ENCODE measurements at regions not wholly inside any gene's neighbourhood (a gene's known extent, or its start where the extent isn't known, plus 50 kb on each side); places are given as distances from the start of the nearest gene placed in this dataset.

DNA sequence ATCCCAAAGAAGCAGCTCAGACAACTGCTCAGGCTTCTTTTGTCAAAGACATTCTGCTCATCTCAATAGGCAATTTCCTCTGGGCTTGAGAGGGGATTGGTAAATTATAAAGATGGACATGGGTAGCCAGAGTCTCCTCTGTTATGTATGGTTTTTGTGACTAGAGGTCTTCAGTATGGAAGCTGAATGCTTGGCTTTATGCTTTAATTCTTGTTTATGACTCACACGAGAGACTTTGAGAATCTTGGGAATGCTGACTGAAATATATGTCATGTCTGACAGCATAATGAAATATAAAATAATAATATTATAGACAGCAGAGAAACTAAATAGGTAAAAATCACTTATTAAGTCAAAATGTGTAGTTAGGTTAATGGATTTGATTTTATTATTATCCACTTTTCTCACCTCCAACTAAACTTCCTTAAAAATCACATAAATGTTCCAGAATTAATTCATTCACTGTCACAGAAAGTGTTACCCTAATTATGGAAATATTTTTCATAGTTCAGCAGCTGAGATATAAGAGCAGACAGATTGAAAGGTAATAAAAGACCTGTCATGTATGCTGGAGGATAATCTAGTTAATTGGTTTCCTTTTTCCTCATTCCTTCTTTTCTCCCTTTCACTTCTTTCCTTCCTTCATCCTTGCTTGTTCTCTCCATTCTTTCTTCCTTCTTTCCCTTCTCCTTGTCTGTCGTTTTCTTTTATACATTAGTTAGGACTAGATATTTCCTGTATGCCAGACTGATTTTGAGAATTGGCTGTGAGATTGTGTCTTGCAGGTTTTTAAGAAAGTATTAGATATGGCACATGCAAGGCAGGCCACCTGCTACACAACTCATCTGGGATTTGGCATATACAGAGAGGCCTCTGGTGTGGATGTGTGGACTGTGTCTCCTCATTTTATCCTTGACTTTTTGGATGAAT, 1866.1 kb upstream of the NUDT12 start:
- no peak for DNase-seq

GRCh38 chr5:105414067-105414466, 1851.5 kb upstream of the NUDT12 start:
- DNase-seq, result no peak

DNA sequence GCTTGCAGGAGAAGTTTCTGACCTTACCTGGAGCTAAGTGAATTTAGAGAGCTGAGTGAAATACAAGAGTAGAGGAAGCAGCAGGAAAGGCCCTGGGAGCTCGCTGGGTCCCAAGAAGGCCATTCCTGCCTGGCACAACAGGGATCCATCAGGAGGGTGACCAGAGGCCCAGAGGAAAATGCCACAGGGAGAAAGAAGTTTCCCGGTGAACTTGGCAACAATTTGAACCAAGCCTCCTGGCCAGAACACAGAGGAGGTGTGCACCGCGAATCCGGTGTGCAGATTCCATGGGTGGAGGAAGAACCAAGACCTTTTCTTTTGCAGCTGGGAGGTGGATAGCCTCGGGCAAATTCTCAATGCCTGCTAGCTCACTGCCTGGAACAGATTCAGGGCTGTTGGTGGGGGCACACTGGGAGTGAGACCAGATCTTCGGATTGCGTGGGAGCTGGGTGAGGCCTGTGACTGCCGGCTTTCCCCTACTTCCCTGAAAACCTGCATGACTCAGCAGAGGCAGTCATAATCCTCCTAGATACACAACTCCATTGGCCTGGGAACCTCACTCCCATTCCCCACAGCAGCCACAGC, 1850.9 kb upstream of the NUDT12 start:
- no peak for DNase-seq

DNA sequence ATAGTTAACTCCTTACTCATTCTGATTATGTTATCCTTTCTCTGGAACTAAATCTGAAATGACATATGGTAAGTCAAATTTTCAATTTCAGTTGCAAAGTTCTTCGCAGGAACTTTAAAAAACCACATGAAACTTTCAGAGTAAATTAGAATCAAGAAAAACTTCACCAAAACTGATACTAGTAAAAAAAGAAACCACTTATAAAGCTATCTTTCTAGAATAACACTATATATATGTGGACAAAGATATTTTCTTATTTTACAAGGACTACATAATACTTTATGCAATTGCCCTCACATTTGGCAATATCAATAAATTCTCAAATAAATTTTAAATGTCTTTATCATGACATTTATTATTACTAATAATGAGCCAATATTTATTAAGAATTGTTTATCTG, 1847.1 kb upstream of the NUDT12 start:
- no peak for DNase-seq

DNA sequence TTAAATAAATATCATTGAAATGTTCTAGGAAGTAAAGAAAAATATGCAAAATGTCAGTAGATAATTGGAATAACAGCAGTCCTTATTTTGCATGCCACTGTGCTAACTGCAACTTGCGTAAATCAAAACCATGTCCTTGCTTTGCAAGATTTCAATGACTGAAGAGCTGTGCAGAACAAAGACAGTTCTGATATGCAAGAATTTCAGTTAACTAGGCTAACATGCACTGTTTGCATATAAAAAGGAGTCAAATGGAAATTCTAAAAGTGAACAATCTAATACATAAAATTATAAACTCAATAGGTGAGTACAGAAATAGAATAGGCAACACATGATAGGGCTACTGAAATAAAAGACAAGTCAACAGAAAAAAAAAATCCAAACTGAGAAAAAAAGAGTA, 1844.6 kb upstream of the NUDT12 start:
- no peak for DNase-seq

- DNase-seq, result no peak
Measured at GRCh38 chr5:105397749-105398148, 1835.2 kb upstream of the NUDT12 start.

DNA sequence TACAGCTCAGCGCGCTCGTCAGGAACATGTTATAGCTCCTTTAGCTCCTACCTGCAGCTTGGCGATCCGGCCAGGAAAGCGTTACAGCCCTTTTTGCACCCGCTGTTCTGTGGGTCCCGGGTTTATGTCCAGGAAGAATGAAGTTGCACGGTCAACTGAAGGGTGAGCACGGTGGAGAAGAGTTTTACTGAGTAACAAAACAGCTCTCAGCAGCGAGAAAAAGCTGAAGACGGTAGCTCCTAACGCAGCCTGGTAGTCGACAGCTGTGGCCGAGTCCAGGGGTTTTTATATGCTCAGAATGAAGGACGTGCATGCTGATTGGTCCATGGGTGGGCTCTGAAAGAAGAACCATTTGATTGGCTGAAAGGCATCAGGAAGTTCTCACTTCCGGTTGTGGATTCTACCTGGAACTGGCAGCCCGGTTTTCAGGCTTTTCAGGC, 1830.1 kb upstream of the NUDT12 start:
- no peak for DNase-seq

GRCh38 chr5:105392122-105392709, 1829.6 kb upstream of the NUDT12 start:
- DNase-seq, result no peak

DNA sequence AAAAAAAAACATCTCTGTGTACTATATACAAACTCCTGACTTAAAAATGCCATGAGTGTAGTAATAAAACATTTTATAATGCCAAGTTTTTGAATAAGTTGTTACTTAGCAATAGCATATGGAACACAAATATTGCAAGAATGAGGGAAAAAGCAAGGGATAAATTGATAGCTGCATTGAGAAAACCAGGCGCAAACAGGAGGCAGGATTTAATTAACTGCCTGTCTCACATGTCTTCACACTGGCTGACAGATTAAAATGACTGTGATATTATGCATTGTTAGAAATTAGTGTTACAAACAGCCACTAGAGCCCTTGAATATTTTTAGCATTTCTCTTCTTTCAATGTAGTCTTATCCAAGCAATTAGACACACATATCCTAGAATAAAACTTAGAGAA, 1817.5 kb upstream of the NUDT12 start:
- DNase-seq, result no peak

GRCh38 chr5:105371169-105371568, 1808.6 kb upstream of the NUDT12 start:
- no peak for DNase-seq

GRCh38 chr5:105350486-105351140, 1788.0 kb upstream of the NUDT12 start:
- DNase-seq, result no peak

DNA sequence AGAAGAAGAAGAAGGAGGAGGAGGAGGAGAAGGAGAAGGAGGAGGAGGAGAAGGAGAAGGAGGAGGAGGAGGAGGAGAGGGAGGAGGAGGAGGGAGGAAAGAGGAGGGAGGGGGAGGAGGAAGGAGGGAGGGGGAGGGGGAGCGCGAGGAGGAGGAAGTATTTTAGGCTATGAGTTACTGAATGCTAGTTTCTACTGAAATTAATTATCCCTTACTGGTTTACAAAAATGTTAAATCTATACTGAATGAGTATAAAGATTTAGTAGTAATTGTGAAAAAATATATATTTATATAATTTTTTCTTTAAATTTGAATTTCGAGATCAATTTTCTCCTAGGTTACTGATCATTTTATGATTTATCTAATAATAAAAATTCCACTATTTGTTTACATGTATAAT, 1769.0 kb upstream of the NUDT12 start:
- no peak for DNase-seq

DNA sequence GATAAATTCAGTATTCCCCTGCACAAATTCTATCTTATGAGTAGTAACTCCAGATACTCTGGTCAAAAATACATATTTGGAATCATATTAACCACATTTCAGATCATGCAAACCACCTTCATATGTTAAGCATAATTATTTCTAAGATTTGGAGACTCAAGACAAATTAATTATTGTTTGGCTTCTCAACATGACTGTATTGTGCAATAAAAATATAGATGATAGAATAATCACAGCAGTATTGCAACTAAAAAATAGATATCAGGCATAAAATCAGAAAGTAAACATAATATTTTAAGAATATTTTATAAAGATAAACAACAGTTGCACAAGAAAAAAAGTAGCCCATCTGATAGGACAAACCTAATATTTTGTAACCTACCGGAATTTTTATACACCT, 1767.6 kb upstream of the NUDT12 start:
- DNase-seq, result no peak

DNA sequence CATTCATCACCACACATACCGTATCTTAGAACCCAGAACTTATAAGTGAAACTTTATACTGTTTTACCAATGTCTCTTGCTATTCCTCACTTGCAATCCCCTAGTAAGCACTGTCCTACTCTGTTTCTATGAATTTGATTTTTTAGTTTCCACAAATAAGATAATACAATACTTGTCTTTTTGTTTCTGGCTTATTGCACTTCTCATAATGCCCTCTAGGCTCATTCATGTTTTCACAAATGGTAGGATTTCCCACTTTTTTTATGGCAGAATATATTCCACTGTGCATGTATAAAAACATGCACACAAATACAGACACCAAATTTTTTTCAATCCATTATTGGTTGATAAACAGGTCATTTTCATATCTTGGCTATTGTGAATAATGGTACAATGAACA, 1742.3 kb upstream of the NUDT12 start:
- DNase-seq, result no peak

DNA sequence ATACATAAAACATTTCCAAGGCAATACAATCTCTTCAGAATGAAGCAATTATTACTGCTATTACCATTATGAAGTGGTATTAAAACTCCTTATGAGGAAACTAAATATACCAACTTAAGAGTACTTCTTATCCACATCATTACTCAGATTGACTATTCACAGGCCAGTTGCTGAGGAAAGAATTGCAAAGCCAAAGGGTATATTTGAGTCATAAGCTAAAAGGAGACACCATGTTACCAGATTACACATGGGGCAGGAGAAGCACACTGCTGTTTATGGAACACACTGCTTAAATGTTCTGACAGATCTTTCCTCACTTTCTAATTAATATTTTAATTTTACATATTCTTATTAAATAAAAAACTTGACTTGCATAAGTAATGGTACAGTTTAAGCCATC, 1726.4 kb upstream of the NUDT12 start:
- no peak for DNase-seq

GRCh38 chr5:105283134-105283533, 1720.5 kb upstream of the NUDT12 start:
- no peak for DNase-seq

- no peak for DNase-seq
Measured at GRCh38 chr5:105274079-105274478, 1711.5 kb upstream of the NUDT12 start.

GRCh38 chr5:105263515-105263914, 1700.9 kb upstream of the NUDT12 start:
- no peak for DNase-seq

GRCh38 chr5:105259581-105260217, 1697.1 kb upstream of the NUDT12 start:
- DNase-seq, result no peak

- no peak for DNase-seq
Measured at GRCh38 chr5:105238561-105238960, 1676.0 kb upstream of the NUDT12 start.

- no peak for DNase-seq
Measured at GRCh38 chr5:105230516-105231157, 1668.0 kb upstream of the NUDT12 start.

DNA sequence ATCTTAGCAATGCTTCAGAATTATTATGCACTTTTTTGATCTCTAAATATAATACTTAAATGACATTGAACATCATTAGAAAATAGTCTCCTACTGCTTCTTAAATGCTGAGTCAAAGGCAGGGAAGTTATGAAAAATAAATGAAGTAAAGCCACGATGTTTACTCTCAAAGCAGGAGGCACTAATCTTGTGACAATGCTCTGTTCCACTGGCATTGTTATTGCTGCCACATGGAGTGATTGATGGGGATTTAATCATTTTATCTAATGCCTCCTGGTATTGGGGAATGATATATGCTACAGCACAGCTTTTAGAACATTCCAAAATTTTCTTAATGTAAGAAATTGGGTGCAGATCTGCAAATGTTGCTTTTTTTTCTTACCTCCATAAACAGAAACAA, 1655.4 kb upstream of the NUDT12 start:
- DNase-seq, result no peak

- no peak for DNase-seq
Measured at GRCh38 chr5:105213078-105213477, 1650.5 kb upstream of the NUDT12 start.

Data from SHP77 treated with DMSO at 0.1 percent for 48 hours (cell line).